Liver (tissue), 8 donors: ENCODE measurements at regions not wholly inside any gene's neighbourhood (a gene's known extent, or its start where the extent isn't known, plus 50 kb on each side); places are given as distances from the start of the nearest gene placed in this dataset.

Experiments
- DNase-seq: peaks from one replicate; pipeline ENCODE4 v3.0.0-alpha.2; 2017; ENCODE audit warnings: low spot score
- H3K27ac ChIP-seq, 2 donors: one replicate each; pipeline ENCODE4 v1.7.0; 2013; ENCODE audit warnings: inconsistent platforms in 2 of 2, low read length in 2 of 2, control low read depth in 1 of 2, low read depth in 1 of 2, mild to moderate bottlenecking in 1 of 2
- H3K27me3 ChIP-seq, 4 donors: one replicate each; pipeline versions ENCODE4 v1.6.1 to v1.7.0; 2013; ENCODE audit warnings: low read length in 3 of 4, inconsistent platforms in 1 of 4, mild to moderate bottlenecking in 1 of 4, moderate library complexity in 1 of 4; ENCODE audit not compliant: control insufficient read depth in 4 of 4, insufficient read depth in 4 of 4
- H3K36me3 ChIP-seq, 4 donors: one replicate each; pipeline versions ENCODE4 v1.6.1 to v1.7.0; 2013; ENCODE audit warnings: low read length in 3 of 4, mild to moderate bottlenecking in 3 of 4, low read depth in 1 of 4, moderate library complexity in 1 of 4; ENCODE audit not compliant: control insufficient read depth in 4 of 4, insufficient read depth in 3 of 4
- H3K4me1 ChIP-seq, 4 donors: one replicate each; pipeline versions ENCODE4 v1.6.1 to v1.7.0; 2013; ENCODE audit warnings: low read length in 3 of 4, mild to moderate bottlenecking in 3 of 4, moderate library complexity in 1 of 4; ENCODE audit not compliant: control insufficient read depth in 4 of 4, insufficient read depth in 4 of 4
- H3K4me3 ChIP-seq, 3 donors: one replicate each; pipeline versions ENCODE4 v1.6.1 to v1.7.0; 2013; ENCODE audit warnings: low read length in 3 of 3, control low read depth in 1 of 3, low read depth in 1 of 3, mild to moderate bottlenecking in 1 of 3
- H3K9ac ChIP-seq, 2 donors: one replicate each; pipeline ENCODE4 v1.7.0; 2013; ENCODE audit warnings: low read length in 2 of 2, mild to moderate bottlenecking in 2 of 2, moderate library complexity in 2 of 2, control low read depth in 1 of 2, low read depth in 1 of 2
- H3K9me3 ChIP-seq, 4 donors: one replicate each; pipeline versions ENCODE4 v1.6.1 to v1.7.0; 2013; ENCODE audit warnings: low read length in 3 of 4; ENCODE audit not compliant: control insufficient read depth in 4 of 4
- EGR1 ChIP-seq, 2 donors: IDR thresholded peaks; 2 replicates each; pipeline ENCODE4 v1.6.1; 2016 to 2018; ENCODE audit warnings: antibody characterized with exemption in 2 of 2, low read depth in 2 of 2
- FOXA1 ChIP-seq: IDR thresholded peaks from 2 replicates; pipeline ENCODE4 v1.6.1; 2016; ENCODE audit warnings: antibody characterized with exemption
- FOXA2 ChIP-seq: IDR thresholded peaks from 2 replicates; pipeline ENCODE4 v1.6.1; 2016; ENCODE audit warnings: antibody characterized with exemption
- GABPA ChIP-seq, 2 donors: IDR thresholded peaks in 1 of 2; conservative IDR thresholded peaks in 1 of 2; 2 replicates each; pipeline ENCODE4 v1.6.1; 2016; ENCODE audit warnings: antibody characterized with exemption in 2 of 2, mild to moderate bottlenecking in 1 of 2, moderate library complexity in 1 of 2
- HNF4A ChIP-seq, 2 donors: conservative IDR thresholded peaks; 2 replicates each; pipeline ENCODE4 v1.6.1; 2016; ENCODE audit warnings: antibody characterized with exemption in 2 of 2, mild to moderate bottlenecking in 2 of 2
- JUND ChIP-seq, 2 donors: IDR thresholded peaks; 2 replicates each; pipeline ENCODE4 v1.6.1; 2016; ENCODE audit warnings: antibody characterized with exemption in 2 of 2
- NR2F2 ChIP-seq: IDR thresholded peaks from 2 replicates; pipeline ENCODE4 v1.6.1; 2016; ENCODE audit warnings: antibody characterized with exemption
- RAD21 ChIP-seq, 2 donors: IDR thresholded peaks; 2 replicates each; pipeline ENCODE4 v1.6.1; 2016; ENCODE audit warnings: antibody characterized with exemption in 2 of 2, mild to moderate bottlenecking in 2 of 2
- RXRA ChIP-seq, 2 donors: IDR thresholded peaks; 2 replicates each; pipeline ENCODE4 v1.6.1; 2017 to 2018; ENCODE audit warnings: antibody characterized with exemption in 2 of 2, mild to moderate bottlenecking in 1 of 2
- SP1 ChIP-seq: IDR thresholded peaks from 2 replicates; pipeline ENCODE4 v1.6.1; 2018; ENCODE audit warnings: antibody characterized with exemption, mild to moderate bottlenecking
- YY1 ChIP-seq: IDR thresholded peaks from 2 replicates; pipeline ENCODE4 v1.6.1; 2016; ENCODE audit warnings: antibody characterized with exemption, mild to moderate bottlenecking
- WGBS: extraction: QIAGEN DNeasy Blood & Tissue Kit; methylation state at CpG from one replicate; pipeline ENCODE4 v1.1.7; 2013; 5-methylcytosine and 5-hydroxymethylcytosine counted together
- TF ChIP-seq, protein P1 (sequence below): IDR thresholded peaks from 2 replicates; pipeline ENCODE4 v1.6.1; 2016; ENCODE audit warnings: antibody characterized with exemption, mild to moderate bottlenecking
- TF ChIP-seq, protein P2 (sequence below): fragments of 150-350 bp; IDR thresholded peaks from 2 replicates; pipeline ENCODE4 v1.5.1; 2017; ENCODE audit warnings: improper control_type of control experiment, low read depth, low read length; ENCODE audit not compliant: missing input control
- TF ChIP-seq, protein P3 (sequence below): IDR thresholded peaks from 2 replicates; pipeline ENCODE4 v1.6.1; 2016; ENCODE audit warnings: antibody characterized with exemption
- TF ChIP-seq, protein P4 (sequence below): IDR thresholded peaks from 2 replicates; pipeline ENCODE4 v1.6.1; 2016; ENCODE audit warnings: antibody characterized with exemption
- donor health status: healthy.
- donor health status: healthy.
- donor health status: healthy.
- donor health status: healthy.
- donor health status: healthy.

DNA sequence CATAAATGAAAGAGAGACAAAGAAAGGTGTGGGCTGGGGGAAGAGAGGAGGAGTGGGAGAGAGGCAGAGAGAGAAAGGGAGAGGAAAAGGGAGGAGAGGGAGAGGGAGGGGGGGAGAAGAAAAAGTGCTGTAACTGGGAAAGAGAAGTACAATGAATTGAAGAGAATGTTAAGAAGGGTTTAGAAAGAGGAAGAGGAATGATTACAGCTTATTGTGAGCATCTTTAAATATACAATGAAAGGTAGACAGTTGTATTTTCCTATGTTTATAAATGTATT is 229.1 kb upstream of the PMFBP1 start:
- Histone ChIP-seq H3K9ac (no peak overlapping the region), H3K9me3 (no peaks in the 10 kb centered on the region), H3K4me1 (no peaks in the 10 kb centered on the region), H3K4me3 (no peak overlapping the region), H3K36me3 (no peaks in the 10 kb centered on the region), H3K27me3 (no peaks in the 10 kb centered on the region), H3K27ac (no peak overlapping the region)
- no peak for DNase-seq
- TF ChIP-seq GABPA (IDR thresholded peaks at IDR 0.05 in 1 of 2, conservative IDR thresholded peaks at IDR 0.05 in 1 of 2): no peak
- no peak for TF ChIP-seq HNF4A (conservative IDR thresholded peaks at IDR 0.05)
- no peak for TF ChIP-seq YY1
- TF ChIP-seq, protein P1, sequence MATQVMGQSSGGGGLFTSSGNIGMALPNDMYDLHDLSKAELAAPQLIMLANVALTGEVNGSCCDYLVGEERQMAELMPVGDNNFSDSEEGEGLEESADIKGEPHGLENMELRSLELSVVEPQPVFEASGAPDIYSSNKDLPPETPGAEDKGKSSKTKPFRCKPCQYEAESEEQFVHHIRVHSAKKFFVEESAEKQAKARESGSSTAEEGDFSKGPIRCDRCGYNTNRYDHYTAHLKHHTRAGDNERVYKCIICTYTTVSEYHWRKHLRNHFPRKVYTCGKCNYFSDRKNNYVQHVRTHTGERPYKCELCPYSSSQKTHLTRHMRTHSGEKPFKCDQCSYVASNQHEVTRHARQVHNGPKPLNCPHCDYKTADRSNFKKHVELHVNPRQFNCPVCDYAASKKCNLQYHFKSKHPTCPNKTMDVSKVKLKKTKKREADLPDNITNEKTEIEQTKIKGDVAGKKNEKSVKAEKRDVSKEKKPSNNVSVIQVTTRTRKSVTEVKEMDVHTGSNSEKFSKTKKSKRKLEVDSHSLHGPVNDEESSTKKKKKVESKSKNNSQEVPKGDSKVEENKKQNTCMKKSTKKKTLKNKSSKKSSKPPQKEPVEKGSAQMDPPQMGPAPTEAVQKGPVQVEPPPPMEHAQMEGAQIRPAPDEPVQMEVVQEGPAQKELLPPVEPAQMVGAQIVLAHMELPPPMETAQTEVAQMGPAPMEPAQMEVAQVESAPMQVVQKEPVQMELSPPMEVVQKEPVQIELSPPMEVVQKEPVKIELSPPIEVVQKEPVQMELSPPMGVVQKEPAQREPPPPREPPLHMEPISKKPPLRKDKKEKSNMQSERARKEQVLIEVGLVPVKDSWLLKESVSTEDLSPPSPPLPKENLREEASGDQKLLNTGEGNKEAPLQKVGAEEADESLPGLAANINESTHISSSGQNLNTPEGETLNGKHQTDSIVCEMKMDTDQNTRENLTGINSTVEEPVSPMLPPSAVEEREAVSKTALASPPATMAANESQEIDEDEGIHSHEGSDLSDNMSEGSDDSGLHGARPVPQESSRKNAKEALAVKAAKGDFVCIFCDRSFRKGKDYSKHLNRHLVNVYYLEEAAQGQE: no peak
- no peak for TF ChIP-seq EGR1 (IDR thresholded peaks at IDR 0.05; ENCODE audit: low read depth in 2 of 2)
- TF ChIP-seq RAD21 (IDR thresholded peaks at IDR 0.05): no peak
- no peak for TF ChIP-seq FOXA2

DNA sequence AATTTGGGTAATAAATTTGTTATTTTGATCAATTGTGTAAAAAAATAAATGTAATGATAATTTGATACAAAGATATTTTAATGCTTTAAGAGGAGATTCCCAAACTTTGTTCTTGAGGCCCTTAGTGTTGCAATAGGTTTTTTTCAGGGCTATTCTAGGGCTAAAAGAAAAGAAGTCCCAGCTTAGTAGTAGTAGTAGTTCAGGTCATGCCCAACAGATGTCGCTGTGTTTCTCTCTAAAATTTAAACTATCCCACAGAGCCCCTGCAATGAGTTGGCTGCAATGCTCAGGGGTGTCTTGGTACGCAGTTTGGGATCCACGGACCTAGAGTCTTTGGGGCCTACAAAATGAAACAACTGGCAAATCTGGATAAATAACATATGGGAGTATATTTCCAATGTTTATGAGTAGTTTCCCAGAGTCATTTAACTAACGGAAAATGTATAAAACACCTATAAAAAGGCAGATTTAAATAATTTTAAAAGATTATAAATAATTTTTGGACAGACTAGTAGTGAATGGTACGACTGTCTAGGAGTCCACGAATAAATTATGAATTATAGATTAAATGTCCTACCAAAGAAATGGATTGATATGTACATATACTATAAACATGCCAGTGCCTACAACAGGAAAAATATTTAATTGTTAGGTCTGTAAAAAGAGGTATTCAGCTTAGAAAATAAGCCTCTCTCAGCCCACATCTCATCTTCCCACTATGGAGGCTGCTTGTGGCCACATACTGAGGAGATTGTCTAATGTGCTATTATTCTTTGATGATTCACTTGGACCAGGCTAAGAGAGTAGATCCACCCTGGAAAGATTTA is 228.5 kb upstream of the PMFBP1 start:
- no peak overlapping the region for H3K4me3 ChIP-seq
- no peaks in the 10 kb centered on the region for H3K4me1 ChIP-seq
- H3K27ac ChIP-seq: no peak overlapping the region
- H3K36me3 ChIP-seq: no peaks in the 10 kb centered on the region
- no peaks in the 10 kb centered on the region for H3K9me3 ChIP-seq
- peak; percentile 44 for DNase-seq
- TF ChIP-seq, protein P1: no peak
- no peak for TF ChIP-seq EGR1 (IDR thresholded peaks at IDR 0.05; ENCODE audit: low read depth in 2 of 2)
- TF ChIP-seq FOXA1: no peak
- TF ChIP-seq SP1: no peak
- no peak for TF ChIP-seq NR2F2
- no peak for TF ChIP-seq RXRA (IDR thresholded peaks at IDR 0.05)
- no peak for TF ChIP-seq FOXA2
- TF ChIP-seq, protein P2, sequence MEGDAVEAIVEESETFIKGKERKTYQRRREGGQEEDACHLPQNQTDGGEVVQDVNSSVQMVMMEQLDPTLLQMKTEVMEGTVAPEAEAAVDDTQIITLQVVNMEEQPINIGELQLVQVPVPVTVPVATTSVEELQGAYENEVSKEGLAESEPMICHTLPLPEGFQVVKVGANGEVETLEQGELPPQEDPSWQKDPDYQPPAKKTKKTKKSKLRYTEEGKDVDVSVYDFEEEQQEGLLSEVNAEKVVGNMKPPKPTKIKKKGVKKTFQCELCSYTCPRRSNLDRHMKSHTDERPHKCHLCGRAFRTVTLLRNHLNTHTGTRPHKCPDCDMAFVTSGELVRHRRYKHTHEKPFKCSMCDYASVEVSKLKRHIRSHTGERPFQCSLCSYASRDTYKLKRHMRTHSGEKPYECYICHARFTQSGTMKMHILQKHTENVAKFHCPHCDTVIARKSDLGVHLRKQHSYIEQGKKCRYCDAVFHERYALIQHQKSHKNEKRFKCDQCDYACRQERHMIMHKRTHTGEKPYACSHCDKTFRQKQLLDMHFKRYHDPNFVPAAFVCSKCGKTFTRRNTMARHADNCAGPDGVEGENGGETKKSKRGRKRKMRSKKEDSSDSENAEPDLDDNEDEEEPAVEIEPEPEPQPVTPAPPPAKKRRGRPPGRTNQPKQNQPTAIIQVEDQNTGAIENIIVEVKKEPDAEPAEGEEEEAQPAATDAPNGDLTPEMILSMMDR: peak; percentile 74
- TF ChIP-seq, protein P3, sequence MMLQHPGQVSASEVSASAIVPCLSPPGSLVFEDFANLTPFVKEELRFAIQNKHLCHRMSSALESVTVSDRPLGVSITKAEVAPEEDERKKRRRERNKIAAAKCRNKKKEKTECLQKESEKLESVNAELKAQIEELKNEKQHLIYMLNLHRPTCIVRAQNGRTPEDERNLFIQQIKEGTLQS: no peak
- no peak for TF ChIP-seq JUND (IDR thresholded peaks at IDR 0.05)
- TF ChIP-seq, protein P4, sequence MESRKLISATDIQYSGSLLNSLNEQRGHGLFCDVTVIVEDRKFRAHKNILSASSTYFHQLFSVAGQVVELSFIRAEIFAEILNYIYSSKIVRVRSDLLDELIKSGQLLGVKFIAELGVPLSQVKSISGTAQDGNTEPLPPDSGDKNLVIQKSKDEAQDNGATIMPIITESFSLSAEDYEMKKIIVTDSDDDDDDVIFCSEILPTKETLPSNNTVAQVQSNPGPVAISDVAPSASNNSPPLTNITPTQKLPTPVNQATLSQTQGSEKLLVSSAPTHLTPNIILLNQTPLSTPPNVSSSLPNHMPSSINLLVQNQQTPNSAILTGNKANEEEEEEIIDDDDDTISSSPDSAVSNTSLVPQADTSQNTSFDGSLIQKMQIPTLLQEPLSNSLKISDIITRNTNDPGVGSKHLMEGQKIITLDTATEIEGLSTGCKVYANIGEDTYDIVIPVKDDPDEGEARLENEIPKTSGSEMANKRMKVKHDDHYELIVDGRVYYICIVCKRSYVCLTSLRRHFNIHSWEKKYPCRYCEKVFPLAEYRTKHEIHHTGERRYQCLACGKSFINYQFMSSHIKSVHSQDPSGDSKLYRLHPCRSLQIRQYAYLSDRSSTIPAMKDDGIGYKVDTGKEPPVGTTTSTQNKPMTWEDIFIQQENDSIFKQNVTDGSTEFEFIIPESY: no peak
- peak; percentile 67 to 72 for TF ChIP-seq RAD21 (IDR thresholded peaks at IDR 0.05)
- no peak for TF ChIP-seq YY1
- H3K9ac ChIP-seq: no peak overlapping the region
- 32% methylated on average over 6 of the region's 6 CpGs for WGBS
- no peaks in the 10 kb centered on the region for H3K27me3 ChIP-seq
